H9 (cell line): ENCODE measurements at regions not wholly inside any gene's neighbourhood (a gene's known extent, or its start where the extent isn't known, plus 50 kb on each side); places are given as distances from the start of the nearest gene placed in this dataset.

Experiments
- DNase-seq: peaks from one replicate; pipeline ENCODE4 v3.0.0-alpha.2; 2017
- H2AFZ ChIP-seq: one replicate; pipeline ENCODE4 v1.6.1; 2013; ENCODE audit warnings: mild to moderate bottlenecking, low read length, control low read depth, moderate library complexity
- H2AK5ac ChIP-seq: 2 replicates; pipeline ENCODE4 v1.6.1; 2013; ENCODE audit warnings: low read length, control low read depth, mixed read lengths; ENCODE audit not compliant: insufficient read length
- H2BK120ac ChIP-seq: one replicate; pipeline ENCODE4 v1.6.1; 2013; ENCODE audit warnings: low read depth, mild to moderate bottlenecking, low read length, control low read depth, inconsistent platforms; ENCODE audit not compliant: poor library complexity, severe bottlenecking
- H2BK12ac ChIP-seq: 2 replicates; pipeline ENCODE4 v1.6.1; 2013; ENCODE audit warnings: low read length, control low read depth, mixed read lengths, low read depth; ENCODE audit not compliant: insufficient read length
- H2BK15ac ChIP-seq: 2 replicates; pipeline ENCODE4 v1.6.1; 2013; ENCODE audit warnings: low read depth, low read length, control low read depth
- H2BK20ac ChIP-seq: one replicate; pipeline ENCODE4 v1.6.1; 2013; ENCODE audit warnings: low read depth, mild to moderate bottlenecking, low read length, control low read depth, inconsistent platforms; ENCODE audit not compliant: poor library complexity, severe bottlenecking
- H2BK5ac ChIP-seq: 2 replicates; pipeline ENCODE4 v1.6.1; 2013; ENCODE audit warnings: low read length, control low read depth, mixed read lengths; ENCODE audit not compliant: insufficient read length
- H3K14ac ChIP-seq: 2 replicates; pipeline ENCODE4 v1.6.1; 2013; ENCODE audit warnings: low read length, control low read depth; ENCODE audit not compliant: insufficient read depth
- H3K18ac ChIP-seq: 2 replicates; pipeline ENCODE4 v1.6.1; 2013; ENCODE audit warnings: low read depth, mild to moderate bottlenecking, mixed read lengths, low read length, control low read depth; ENCODE audit not compliant: insufficient read length
- H3K23ac ChIP-seq: 2 replicates; pipeline ENCODE4 v1.6.1; 2013; ENCODE audit warnings: low read length, control low read depth, mixed read lengths, low read depth; ENCODE audit not compliant: insufficient read length
- H3K23me2 ChIP-seq: 2 replicates; pipeline ENCODE4 v1.6.1; 2013; ENCODE audit warnings: low read depth, mild to moderate bottlenecking, mixed read lengths, low read length, control low read depth; ENCODE audit not compliant: insufficient read length, poor library complexity, severe bottlenecking
- H3K27ac ChIP-seq: 2 replicates; pipeline ENCODE4 v1.5.1; 2013; ENCODE audit warnings: low read length, control low read depth, mixed read lengths, low read depth; ENCODE audit not compliant: insufficient read length
- H3K27me3 ChIP-seq: 2 replicates; pipeline ENCODE4 v1.6.1; 2013; ENCODE audit warnings: low read length, control low read depth, inconsistent platforms; ENCODE audit not compliant: insufficient read depth
- H3K4ac ChIP-seq: 2 replicates; pipeline ENCODE4 v1.6.1; 2013; ENCODE audit warnings: low read depth, mild to moderate bottlenecking, control low read depth, inconsistent platforms, low read length, moderate library complexity
- H3K4me1 ChIP-seq: 2 replicates; pipeline ENCODE4 v1.6.1; 2013; ENCODE audit warnings: low read length, control low read depth, inconsistent platforms; ENCODE audit not compliant: insufficient read depth
- H3K4me2 ChIP-seq: 2 replicates; pipeline ENCODE4 v1.6.1; 2013; ENCODE audit warnings: low read length, control low read depth, mixed read lengths; ENCODE audit not compliant: insufficient read length, insufficient read depth
- H3K56ac ChIP-seq: 2 replicates; pipeline ENCODE4 v1.6.1; 2013; ENCODE audit warnings: low read depth, mild to moderate bottlenecking, mixed read lengths, low read length, control low read depth; ENCODE audit not compliant: insufficient read length
- H3K79me1 ChIP-seq: 2 replicates; pipeline ENCODE4 v1.6.1; 2013; ENCODE audit warnings: low read depth, mild to moderate bottlenecking, moderate library complexity, low read length, control low read depth, inconsistent platforms; ENCODE audit not compliant: insufficient read depth, poor library complexity, severe bottlenecking
- H3K79me2 ChIP-seq: 2 replicates; pipeline ENCODE4 v1.6.1; 2013; ENCODE audit warnings: low read length, control low read depth, inconsistent platforms; ENCODE audit not compliant: insufficient read depth
- H3K9ac ChIP-seq: 2 replicates; pipeline ENCODE4 v1.6.1; 2013; ENCODE audit warnings: low read length, control low read depth, mixed read lengths; ENCODE audit not compliant: insufficient read length; ENCODE audit errors: extremely low read depth
- H3K9me3 ChIP-seq: one replicate; pipeline ENCODE4 v1.6.1; 2013; ENCODE audit warnings: low read depth, low read length, inconsistent platforms; ENCODE audit not compliant: control insufficient read depth
- H3T11ph ChIP-seq: one replicate; pipeline ENCODE4 v1.6.1; 2013; ENCODE audit warnings: mild to moderate bottlenecking, low read length, control low read depth, inconsistent platforms
- H4K20me1 ChIP-seq: one replicate; pipeline ENCODE4 v1.6.1; 2013; ENCODE audit not compliant: control insufficient read depth, insufficient read length, insufficient read depth
- H4K5ac ChIP-seq: 2 replicates; pipeline ENCODE4 v1.6.1; 2013; ENCODE audit warnings: low read depth, mild to moderate bottlenecking, mixed read lengths, low read length, control low read depth; ENCODE audit not compliant: insufficient read length
- H4K8ac ChIP-seq: replicated peaks from 2 replicates; pipeline ENCODE4 v1.6.1; 2013; ENCODE audit warnings: low read length, control low read depth, mixed read lengths, low read depth; ENCODE audit not compliant: insufficient read length
- H4K91ac ChIP-seq: 2 replicates; pipeline ENCODE4 v1.6.1; 2013; ENCODE audit warnings: low read depth, mild to moderate bottlenecking, moderate library complexity, mixed read lengths, low read length, control low read depth; ENCODE audit not compliant: insufficient read length
- H3K27ac Mint-ChIP-seq, 3 experiments: 2 replicates in 2 of 3; 3 replicates in 1 of 3; pipeline ENCODE4 v1.8.0; 2020 to 2021; ENCODE audit warnings: mixed read lengths in 3 of 3, mild to moderate bottlenecking in 1 of 3, moderate library complexity in 1 of 3
- H3K27me3 Mint-ChIP-seq: 2 replicates; pipeline ENCODE4 v1.8.0; 2021; ENCODE audit warnings: low read depth, mild to moderate bottlenecking, moderate library complexity, mixed read lengths
- H3K36me3 Mint-ChIP-seq, 3 experiments: 2 replicates in 2 of 3; 3 replicates in 1 of 3; pipeline ENCODE4 v1.8.0; 2020 to 2021; ENCODE audit warnings: low read depth in 3 of 3, mixed read lengths in 3 of 3; ENCODE audit not compliant: insufficient read depth in 1 of 3
- H3K4me1 Mint-ChIP-seq, 2 experiments: 2 replicates each; pipeline ENCODE4 v1.8.0; 2020; ENCODE audit warnings: mixed read lengths in 2 of 2
- H3K4me3 Mint-ChIP-seq, 2 experiments: 2 replicates in 1 of 2; 3 replicates in 1 of 2; pipeline ENCODE4 v1.8.0; 2020 to 2021; ENCODE audit warnings: mild to moderate bottlenecking in 2 of 2, mixed read lengths in 2 of 2, moderate library complexity in 1 of 2
- H3K9me3 Mint-ChIP-seq, 2 experiments: 2 replicates in 1 of 2; 3 replicates in 1 of 2; pipeline ENCODE4 v1.8.0; 2020; ENCODE audit warnings: mild to moderate bottlenecking in 2 of 2, mixed read lengths in 2 of 2, moderate library complexity in 1 of 2
- WGBS: extraction: QIAGEN DNeasy Blood & Tissue Kit; methylation state at CpG from one replicate; pipeline ENCODE4 v1.1.7; 2013; ENCODE audit warnings: missing lambda C conversion rate, low lambda C conversion rate, mixed read lengths; ENCODE audit not compliant: insufficient read length; ENCODE audit errors: extremely low coverage; 5-methylcytosine and 5-hydroxymethylcytosine counted together
- TF ChIP-seq, protein P1 (sequence below): fragments of 200-600 bp; sonication (generic); conservative IDR thresholded peaks from 3 replicates; pipeline ENCODE4 v1.8.0; 2021; ENCODE audit warnings: antibody characterized with exemption, mild to moderate bottlenecking

- H3K14ac ChIP-seq = no peak overlapping the region
- Mint-ChIP-seq H3K9me3 (no peaks in the 10 kb centered on the region), H3K4me3 (no peak overlapping the region), H3K36me3 (no peaks in the 10 kb centered on the region; a peak in 1 of 7 replicates), H3K4me1 (peaks cover 13 to 19% of the 10 kb centered on the region in 2 experiments), H3K27ac (no peak overlapping the region), H3K27me3 (no peaks in the 10 kb centered on the region)
- H2BK15ac ChIP-seq = no peak overlapping the region
- no peak overlapping the region for H2BK20ac ChIP-seq
- H3K27me3 ChIP-seq = no peaks in the 10 kb centered on the region
- no peak overlapping the region for H2BK12ac ChIP-seq
- no peak overlapping the region for H3K56ac ChIP-seq
- H3K4me1 ChIP-seq = peaks cover 4% of the 10 kb centered on the region; the same call in 1 of the 2 replicates
- no peak overlapping the region for H4K91ac ChIP-seq
- H3K79me2 ChIP-seq = no peaks in the 10 kb centered on the region
- no peaks in the 10 kb centered on the region for H3K23me2 ChIP-seq
- no peak overlapping the region for H3K4me2 ChIP-seq
- H3K9ac ChIP-seq = no peak overlapping the region
- H3K18ac ChIP-seq = no peak overlapping the region
- H2BK5ac ChIP-seq = no peak overlapping the region
- H3T11ph ChIP-seq = no peak overlapping the region
- TF ChIP-seq, protein P1, sequence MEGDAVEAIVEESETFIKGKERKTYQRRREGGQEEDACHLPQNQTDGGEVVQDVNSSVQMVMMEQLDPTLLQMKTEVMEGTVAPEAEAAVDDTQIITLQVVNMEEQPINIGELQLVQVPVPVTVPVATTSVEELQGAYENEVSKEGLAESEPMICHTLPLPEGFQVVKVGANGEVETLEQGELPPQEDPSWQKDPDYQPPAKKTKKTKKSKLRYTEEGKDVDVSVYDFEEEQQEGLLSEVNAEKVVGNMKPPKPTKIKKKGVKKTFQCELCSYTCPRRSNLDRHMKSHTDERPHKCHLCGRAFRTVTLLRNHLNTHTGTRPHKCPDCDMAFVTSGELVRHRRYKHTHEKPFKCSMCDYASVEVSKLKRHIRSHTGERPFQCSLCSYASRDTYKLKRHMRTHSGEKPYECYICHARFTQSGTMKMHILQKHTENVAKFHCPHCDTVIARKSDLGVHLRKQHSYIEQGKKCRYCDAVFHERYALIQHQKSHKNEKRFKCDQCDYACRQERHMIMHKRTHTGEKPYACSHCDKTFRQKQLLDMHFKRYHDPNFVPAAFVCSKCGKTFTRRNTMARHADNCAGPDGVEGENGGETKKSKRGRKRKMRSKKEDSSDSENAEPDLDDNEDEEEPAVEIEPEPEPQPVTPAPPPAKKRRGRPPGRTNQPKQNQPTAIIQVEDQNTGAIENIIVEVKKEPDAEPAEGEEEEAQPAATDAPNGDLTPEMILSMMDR = no peak
- no peaks in the 10 kb centered on the region for H3K79me1 ChIP-seq
- H3K4ac ChIP-seq = no peak overlapping the region
- no peak overlapping the region for H3K23ac ChIP-seq
- H2AFZ ChIP-seq = no peak overlapping the region
- no peaks in the 10 kb centered on the region for H3K9me3 ChIP-seq
- no peak overlapping the region for H3K27ac ChIP-seq
- H2AK5ac ChIP-seq = no peak overlapping the region
- no peak overlapping the region for H4K5ac ChIP-seq
- no peaks in the 10 kb centered on the region for H4K20me1 ChIP-seq
- no peak overlapping the region for H4K8ac ChIP-seq
- no CpG with 5 or more reads among the region's 2 CpGs for WGBS
- no peak for DNase-seq
- no peak overlapping the region for H2BK120ac ChIP-seq
Observed at GRCh38 chr6:126093108-126093507, 106.8 kb downstream of the TRMT11 start.
